Psoas muscle (tissue), 7 donors: ENCODE measurements at regions not wholly inside any gene's neighbourhood (a gene's known extent, or its start where the extent isn't known, plus 50 kb on each side); places are given as distances from the start of the nearest gene placed in this dataset.
A peak's percentile ranks its signal among the peaks of the same experiment; 100 is the strongest.

Experiments
- ATAC-seq, 4 donors: fragments of 200-7000 bp; cut with Tn5 transposase; one replicate each; pipeline ENCODE4 v1.9.1; 2020; ENCODE audit warnings: moderate library complexity in 3 of 4, mild to moderate bottlenecking in 2 of 4
- DNase-seq, 2 donors: peaks; one replicate each; pipeline ENCODE4 v3.0.0-alpha.2; 2020
- H3K27ac ChIP-seq: fragments of 200-600 bp; one replicate; pipeline ENCODE4 v1.8.0; 2022
- H3K27me3 ChIP-seq, 3 donors: fragments of 200-600 bp in 1 of 3; one replicate each; pipeline versions ENCODE4 v1.6.1 to v1.8.0; 2013 to 2022; ENCODE audit warnings: low read length in 2 of 3, mild to moderate bottlenecking in 2 of 3, moderate library complexity in 1 of 3; ENCODE audit not compliant: insufficient read depth in 3 of 3
- H3K36me3 ChIP-seq, 2 donors: fragments of 200-600 bp in 1 of 2; one replicate each; pipeline versions ENCODE4 v1.6.1 to v1.8.0; 2013 to 2022; ENCODE audit warnings: low read depth in 1 of 2, mild to moderate bottlenecking in 1 of 2, moderate library complexity in 1 of 2; ENCODE audit not compliant: insufficient read depth in 1 of 2
- H3K4me1 ChIP-seq: fragments of 200-600 bp; one replicate; pipeline ENCODE4 v1.8.0; 2022
- H3K4me3 ChIP-seq: fragments of 200-600 bp; one replicate; pipeline ENCODE4 v1.8.0; 2022; ENCODE audit warnings: mild to moderate bottlenecking
- H3K9me3 ChIP-seq: fragments of 200-600 bp; one replicate; pipeline ENCODE4 v1.8.0; 2022
- WGBS, 3 donors: extraction: QIAGEN DNeasy Blood & Tissue Kit; methylation state at CpG; one replicate each; pipeline versions ENCODE4 v1.1.6 to v1.1.7; 2013; 5-methylcytosine and 5-hydroxymethylcytosine counted together
- intact Hi-C, 2 donors: fragments of 100-400 bp; cut with DNase I; formaldehyde crosslinking; loops; one replicate each; pipeline versions ENCODE4 v1.11.0 to v1.14.2; 2022
- TF ChIP-seq, protein P1 (sequence below): fragments of 200-600 bp; IDR thresholded peaks from one replicate; pipeline ENCODE4 v1.8.0; 2022; ENCODE audit warnings: antibody characterized with exemption
- donor health status: healthy with polysubstance abuse.
- donor health status: DM: no; HTN: no; CAD: no; lungs with moderate emphysema.
- donor health status: Bipolar disorder and iron deficiency.
- donor health status: healthy.
- donor health status: DM: yes; HTN: yes; CAD: no.
- donor health status: DM: no; HTN: no; CAD: no.
- donor health status: DM: yes; HTN: yes; CAD: no.

DNA sequence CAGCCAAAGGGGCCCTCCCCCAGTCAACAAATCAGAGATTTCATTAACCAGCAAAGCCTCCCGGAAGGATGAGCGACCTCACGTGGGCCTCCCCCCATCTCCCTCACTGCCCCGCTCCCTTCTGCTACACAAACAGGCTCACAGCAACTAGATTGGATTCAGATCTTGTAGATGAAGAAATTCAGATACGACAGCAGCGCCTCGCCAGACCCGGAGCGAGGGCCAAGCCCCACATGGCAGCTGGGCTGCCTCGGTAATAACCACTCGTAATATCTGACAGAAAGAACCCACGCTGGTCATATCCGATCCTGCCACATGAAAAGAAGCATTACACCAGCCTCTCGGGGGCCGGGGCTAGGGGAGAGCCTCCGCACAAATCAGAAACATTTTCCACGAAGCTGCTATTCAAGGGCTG lies 581.3 kb downstream of the BCOR start:
- H3K4me3 ChIP-seq = no peak overlapping the region
- ATAC-seq (no peak), DNase-seq (no peak)
- peaks cover 8% of the 10 kb centered on the region for H3K4me1 ChIP-seq
- H3K36me3 ChIP-seq = no peaks in the 10 kb centered on the region
- TF ChIP-seq, protein P1, sequence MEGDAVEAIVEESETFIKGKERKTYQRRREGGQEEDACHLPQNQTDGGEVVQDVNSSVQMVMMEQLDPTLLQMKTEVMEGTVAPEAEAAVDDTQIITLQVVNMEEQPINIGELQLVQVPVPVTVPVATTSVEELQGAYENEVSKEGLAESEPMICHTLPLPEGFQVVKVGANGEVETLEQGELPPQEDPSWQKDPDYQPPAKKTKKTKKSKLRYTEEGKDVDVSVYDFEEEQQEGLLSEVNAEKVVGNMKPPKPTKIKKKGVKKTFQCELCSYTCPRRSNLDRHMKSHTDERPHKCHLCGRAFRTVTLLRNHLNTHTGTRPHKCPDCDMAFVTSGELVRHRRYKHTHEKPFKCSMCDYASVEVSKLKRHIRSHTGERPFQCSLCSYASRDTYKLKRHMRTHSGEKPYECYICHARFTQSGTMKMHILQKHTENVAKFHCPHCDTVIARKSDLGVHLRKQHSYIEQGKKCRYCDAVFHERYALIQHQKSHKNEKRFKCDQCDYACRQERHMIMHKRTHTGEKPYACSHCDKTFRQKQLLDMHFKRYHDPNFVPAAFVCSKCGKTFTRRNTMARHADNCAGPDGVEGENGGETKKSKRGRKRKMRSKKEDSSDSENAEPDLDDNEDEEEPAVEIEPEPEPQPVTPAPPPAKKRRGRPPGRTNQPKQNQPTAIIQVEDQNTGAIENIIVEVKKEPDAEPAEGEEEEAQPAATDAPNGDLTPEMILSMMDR = no peak
- intact Hi-C loops = no loop called here
- H3K27ac ChIP-seq = no peak overlapping the region
- WGBS, 3 donors = 65 to 71% (median 68%) methylated on average over 13 to 17 of the region's 17 CpGs
- H3K9me3 ChIP-seq = peaks cover 3% of the 10 kb centered on the region
- H3K27me3 ChIP-seq = peaks cover 0 to 6% (median 0%) of the 10 kb centered on the region in 3 donors

- no peaks in the 10 kb centered on the region for H3K9me3 ChIP-seq
- peak; percentile 48 to 78 for DNase-seq
- H3K36me3 ChIP-seq = no peaks in the 10 kb centered on the region
- intact Hi-C loops = no loop called here
- peak overlapping the region; percentile 54 for H3K27ac ChIP-seq
- H3K4me3 ChIP-seq = peak overlapping the region; percentile 36
- TF ChIP-seq, protein P1 = no peak
- WGBS, 3 donors = 24 to 47% (median 31%) methylated on average over 12 to 16 of the region's 16 CpGs
- ATAC-seq = peak; percentile 64 to 77 (median 70)
- peaks cover 8% of the 10 kb centered on the region for H3K4me1 ChIP-seq
- peaks cover 0 to 3% (median 0%) of the 10 kb centered on the region in 3 donors for H3K27me3 ChIP-seq
These were observed 579.2 kb downstream of the BCOR start for GRCh38 chrX:39518476-39519029.

GRCh38 chrX:39519030-39519488 lies 578.7 kb downstream of the BCOR start:
- peak overlapping the region; percentile 36 for H3K4me3 ChIP-seq
- intact Hi-C loops = no loop called here
- TF ChIP-seq, protein P1 = no peak
- 6 to 33% (median 8%) methylated on average over 18 to 19 of the region's 19 CpGs for WGBS, 3 donors
- ATAC-seq (peak; percentile 6 to 54 (median 32)), DNase-seq (no peak)
- H3K4me1 ChIP-seq = peaks cover 8% of the 10 kb centered on the region
- H3K27me3 ChIP-seq = peaks cover 0 to 3% (median 0%) of the 10 kb centered on the region in 3 donors
- peak overlapping the region; percentile 54 for H3K27ac ChIP-seq
- H3K36me3 ChIP-seq = no peaks in the 10 kb centered on the region
- H3K9me3 ChIP-seq = no peaks in the 10 kb centered on the region

DNA sequence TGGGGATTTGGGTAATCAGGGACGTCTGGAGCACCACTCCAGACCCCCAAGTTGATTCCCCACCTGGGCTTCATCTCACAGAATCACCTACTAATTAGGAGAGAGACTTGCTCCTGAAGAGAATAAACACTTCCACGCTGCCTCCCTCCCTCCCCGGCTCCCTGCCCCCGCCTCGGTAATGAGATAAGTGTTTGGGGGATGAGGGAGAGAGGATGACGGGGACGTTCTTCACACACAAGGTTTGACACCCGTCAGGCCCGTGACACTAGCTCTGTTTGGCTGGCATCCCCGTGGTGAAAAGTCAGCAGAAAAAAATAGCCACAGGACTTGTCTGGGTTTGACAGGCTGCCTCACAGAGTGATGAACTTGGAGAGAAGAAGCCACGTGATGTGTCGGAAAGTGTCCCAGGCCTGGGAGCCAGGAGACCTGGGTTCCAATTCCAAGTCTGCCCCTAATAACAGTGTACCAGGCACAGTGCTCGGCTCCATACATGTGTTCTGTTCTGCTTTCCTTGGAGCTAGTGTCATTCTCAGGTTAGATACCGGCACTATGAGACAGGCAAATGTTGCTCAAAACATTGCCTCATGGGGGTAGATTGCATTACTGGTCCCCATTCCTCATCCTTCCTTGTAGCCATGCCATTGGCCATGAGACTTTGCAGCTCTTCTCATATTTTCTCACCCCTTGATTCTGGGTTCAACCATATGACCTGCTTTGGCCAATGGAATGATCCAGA lies 578.0 kb downstream of the BCOR start:
- peak in 1 of 2 donors; percentile 62 for DNase-seq
- ATAC-seq = peak; percentile 57 to 86 (median 78)
- WGBS, 3 donors = 25 to 45% (median 28%) methylated on average over 11 to 14 of the region's 14 CpGs
- TF ChIP-seq, protein P1 = no peak
- Histone ChIP-seq H3K27ac (peak overlapping the region; percentile 54), H3K36me3 (no peaks in the 10 kb centered on the region), H3K9me3 (no peaks in the 10 kb centered on the region), H3K4me1 (peaks cover 8% of the 10 kb centered on the region), H3K27me3 (peaks cover 0 to 3% (median 0%) of the 10 kb centered on the region in 3 donors), H3K4me3 (peak overlapping the region; percentile 36)
- intact Hi-C loops = no loop called here
